ENCODE measurements at regions not wholly inside any gene's neighbourhood (a gene's known extent, or its start where the extent isn't known, plus 50 kb on each side); places are given as distances from the start of the nearest gene placed in this dataset.
A peak's percentile ranks its signal among the peaks of the same experiment; 100 is the strongest.

DNA sequence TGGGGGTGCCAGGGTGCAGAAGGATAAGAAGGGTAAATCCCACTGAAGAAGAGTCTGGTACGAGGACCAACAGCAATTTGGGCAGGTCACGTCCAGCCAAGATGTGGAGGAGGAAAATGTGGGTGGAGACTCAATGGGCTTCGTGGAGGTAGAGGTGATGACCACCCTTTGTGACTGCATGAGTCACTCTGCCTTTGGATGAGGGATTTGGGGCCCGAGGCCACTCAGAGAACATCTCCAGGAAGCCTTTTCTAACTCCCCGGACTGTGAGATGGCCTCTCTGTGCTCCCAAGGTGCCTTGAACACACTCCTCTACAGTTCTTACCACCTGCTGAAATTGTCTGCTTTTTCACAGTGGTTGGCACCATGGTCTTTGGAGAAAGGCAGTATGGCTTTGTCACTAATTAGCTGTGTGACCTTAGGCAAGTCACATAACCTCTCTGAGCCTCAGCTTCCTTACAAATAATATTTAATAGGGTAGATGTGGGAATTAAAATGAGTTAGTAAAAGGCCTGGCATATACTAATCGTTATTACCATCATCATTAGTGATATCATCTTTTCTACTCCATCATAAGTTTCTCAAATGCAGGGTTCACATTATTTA lies 67.0 kb upstream of the ARHGAP5 start:
- no peak for DNase-seq (ENCODE audit: low read depth)
- TF ChIP-seq, protein P1, sequence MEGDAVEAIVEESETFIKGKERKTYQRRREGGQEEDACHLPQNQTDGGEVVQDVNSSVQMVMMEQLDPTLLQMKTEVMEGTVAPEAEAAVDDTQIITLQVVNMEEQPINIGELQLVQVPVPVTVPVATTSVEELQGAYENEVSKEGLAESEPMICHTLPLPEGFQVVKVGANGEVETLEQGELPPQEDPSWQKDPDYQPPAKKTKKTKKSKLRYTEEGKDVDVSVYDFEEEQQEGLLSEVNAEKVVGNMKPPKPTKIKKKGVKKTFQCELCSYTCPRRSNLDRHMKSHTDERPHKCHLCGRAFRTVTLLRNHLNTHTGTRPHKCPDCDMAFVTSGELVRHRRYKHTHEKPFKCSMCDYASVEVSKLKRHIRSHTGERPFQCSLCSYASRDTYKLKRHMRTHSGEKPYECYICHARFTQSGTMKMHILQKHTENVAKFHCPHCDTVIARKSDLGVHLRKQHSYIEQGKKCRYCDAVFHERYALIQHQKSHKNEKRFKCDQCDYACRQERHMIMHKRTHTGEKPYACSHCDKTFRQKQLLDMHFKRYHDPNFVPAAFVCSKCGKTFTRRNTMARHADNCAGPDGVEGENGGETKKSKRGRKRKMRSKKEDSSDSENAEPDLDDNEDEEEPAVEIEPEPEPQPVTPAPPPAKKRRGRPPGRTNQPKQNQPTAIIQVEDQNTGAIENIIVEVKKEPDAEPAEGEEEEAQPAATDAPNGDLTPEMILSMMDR (IDR thresholded peaks at IDR 0.05; ENCODE audit: insufficient read depth, low read length): no peak
- H3K4me3 ChIP-seq (ENCODE audit: low read depth, low read length): no peak overlapping the region

GRCh38 chr14:32010604-32011125 lies 66.4 kb upstream of the ARHGAP5 start:
- DNase-seq (ENCODE audit: low read depth): peak; percentile 39
- H3K4me3 ChIP-seq (ENCODE audit: low read depth, low read length): no peak overlapping the region
- TF ChIP-seq, protein P1 (IDR thresholded peaks at IDR 0.05; ENCODE audit: insufficient read depth, low read length): no peak

DNA sequence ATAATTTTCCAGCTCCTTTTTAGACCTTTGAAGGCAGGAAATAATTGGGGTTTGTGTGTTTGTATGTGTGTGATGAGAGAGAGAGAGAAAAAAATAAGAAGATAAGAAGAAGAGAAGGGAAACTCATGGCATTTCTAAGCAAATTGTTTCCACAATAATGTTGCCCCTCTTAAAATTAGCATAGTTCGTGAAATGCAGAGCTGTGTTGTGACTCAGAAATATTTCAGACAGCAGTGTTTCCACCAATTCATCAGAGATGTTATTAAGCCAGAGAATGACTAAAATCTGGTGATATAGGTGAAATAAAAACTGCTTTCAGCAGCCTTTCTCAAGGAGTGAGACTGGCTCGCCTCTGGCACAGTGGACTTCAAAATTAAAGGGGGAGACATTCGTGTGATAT lies 65.9 kb upstream of the ARHGAP5 start:
- no peak overlapping the region for H3K4me3 ChIP-seq (ENCODE audit: low read depth, low read length)
- TF ChIP-seq, protein P1 (IDR thresholded peaks at IDR 0.05; ENCODE audit: insufficient read depth, low read length): no peak
- DNase-seq (ENCODE audit: low read depth): no peak

- H3K4me3 ChIP-seq (ENCODE audit: low read depth, low read length): no peak overlapping the region
- TF ChIP-seq, protein P1 (IDR thresholded peaks at IDR 0.05; ENCODE audit: insufficient read depth, low read length): no peak
- no peak for DNase-seq (ENCODE audit: low read depth)
These were observed 65.0 kb upstream of the ARHGAP5 start for GRCh38 chr14:32012062-32012461.

- no peak for DNase-seq (ENCODE audit: low read depth)
- no peak overlapping the region for H3K4me3 ChIP-seq (ENCODE audit: low read depth, low read length)
- TF ChIP-seq, protein P1 (IDR thresholded peaks at IDR 0.05; ENCODE audit: insufficient read depth, low read length): no peak
These were observed 64.5 kb upstream of the ARHGAP5 start for GRCh38 chr14:32012571-32012970.

GRCh38 chr14:32013083-32013482 lies 64.0 kb upstream of the ARHGAP5 start:
- no peak overlapping the region for H3K4me3 ChIP-seq (ENCODE audit: low read depth, low read length)
- DNase-seq (ENCODE audit: low read depth): no peak
- TF ChIP-seq, protein P1 (IDR thresholded peaks at IDR 0.05; ENCODE audit: insufficient read depth, low read length): no peak

GRCh38 chr14:32014057-32014456 lies 63.0 kb upstream of the ARHGAP5 start:
- DNase-seq (ENCODE audit: low read depth): no peak
- H3K4me3 ChIP-seq (ENCODE audit: low read depth, low read length): no peak overlapping the region
- TF ChIP-seq, protein P1 (IDR thresholded peaks at IDR 0.05; ENCODE audit: insufficient read depth, low read length): no peak
